ENCODE measurements at regions not wholly inside any gene's neighbourhood (a gene's known extent, or its start where the extent isn't known, plus 50 kb on each side); places are given as distances from the start of the nearest gene placed in this dataset.

DNA sequence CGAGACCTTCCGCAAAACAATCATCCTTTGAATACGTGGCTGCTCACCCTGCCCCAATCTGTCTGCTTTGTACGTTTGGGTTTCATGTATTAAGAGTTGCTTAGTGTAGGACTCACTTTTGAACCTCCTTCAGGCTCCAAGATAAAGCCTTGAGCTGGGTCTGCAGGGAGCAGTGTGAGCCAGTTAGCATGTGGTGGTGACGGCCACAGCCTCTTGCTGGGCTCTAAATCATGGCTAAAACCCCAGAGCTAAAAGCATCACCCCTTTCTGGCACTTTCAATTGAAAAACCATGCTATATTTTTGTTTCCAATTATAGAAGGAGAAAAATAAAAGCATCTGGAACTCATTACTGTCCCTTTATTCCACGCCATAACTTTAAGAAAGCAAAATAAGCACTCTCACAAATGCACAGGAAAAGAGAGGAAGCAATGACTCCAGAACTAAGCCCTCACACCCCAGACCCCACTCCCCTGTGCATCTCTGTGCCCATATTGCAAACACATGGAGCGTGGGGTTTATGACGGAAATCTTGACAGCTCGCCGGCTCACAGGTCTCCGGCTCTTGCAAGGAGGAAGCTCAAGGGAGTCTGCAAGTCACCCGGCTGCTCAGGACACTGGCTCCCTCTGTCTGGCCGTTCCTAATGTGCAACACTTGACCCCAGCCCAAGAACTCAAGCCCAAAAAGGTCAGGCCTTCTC is 135.5 kb downstream of the MIS18A start:
- H3K9me3 Mint-ChIP-seq, result no peaks in the 10 kb centered on the region
- H3K4me3 Mint-ChIP-seq, result no peak overlapping the region
- H3K27me3 ChIP-seq (ENCODE audit: control insufficient read depth, insufficient read depth, low read length), result no peaks in the 10 kb centered on the region
- H3K36me3 Mint-ChIP-seq, result no peaks in the 10 kb centered on the region
- TF ChIP-seq, protein P1, sequence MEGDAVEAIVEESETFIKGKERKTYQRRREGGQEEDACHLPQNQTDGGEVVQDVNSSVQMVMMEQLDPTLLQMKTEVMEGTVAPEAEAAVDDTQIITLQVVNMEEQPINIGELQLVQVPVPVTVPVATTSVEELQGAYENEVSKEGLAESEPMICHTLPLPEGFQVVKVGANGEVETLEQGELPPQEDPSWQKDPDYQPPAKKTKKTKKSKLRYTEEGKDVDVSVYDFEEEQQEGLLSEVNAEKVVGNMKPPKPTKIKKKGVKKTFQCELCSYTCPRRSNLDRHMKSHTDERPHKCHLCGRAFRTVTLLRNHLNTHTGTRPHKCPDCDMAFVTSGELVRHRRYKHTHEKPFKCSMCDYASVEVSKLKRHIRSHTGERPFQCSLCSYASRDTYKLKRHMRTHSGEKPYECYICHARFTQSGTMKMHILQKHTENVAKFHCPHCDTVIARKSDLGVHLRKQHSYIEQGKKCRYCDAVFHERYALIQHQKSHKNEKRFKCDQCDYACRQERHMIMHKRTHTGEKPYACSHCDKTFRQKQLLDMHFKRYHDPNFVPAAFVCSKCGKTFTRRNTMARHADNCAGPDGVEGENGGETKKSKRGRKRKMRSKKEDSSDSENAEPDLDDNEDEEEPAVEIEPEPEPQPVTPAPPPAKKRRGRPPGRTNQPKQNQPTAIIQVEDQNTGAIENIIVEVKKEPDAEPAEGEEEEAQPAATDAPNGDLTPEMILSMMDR (IDR thresholded peaks at IDR 0.05), result no peak
- H3K9me3 ChIP-seq (ENCODE audit: control insufficient read depth, insufficient read depth, low read length), result no peaks in the 10 kb centered on the region
- 58% methylated on average over 13 of the region's 13 CpGs for WGBS (ENCODE audit: insufficient coverage)
- no peak overlapping the region for H3K27ac Mint-ChIP-seq
- no peaks in the 10 kb centered on the region for H3K4me1 ChIP-seq (ENCODE audit: control insufficient read depth, insufficient read depth, low read length)
- H3K4me1 Mint-ChIP-seq, result no peaks in the 10 kb centered on the region
- no peaks in the 10 kb centered on the region for H3K36me3 ChIP-seq (ENCODE audit: control insufficient read depth, insufficient read depth, low read length)
- no peak for ATAC-seq
- peaks cover 10 to 17% of the 10 kb centered on the region in 2 donors for H3K27me3 Mint-ChIP-seq (ENCODE audit: low read depth in 2 of 2)
- no peak overlapping the region for H3K4me3 ChIP-seq (ENCODE audit: low read length)
- H3K27ac ChIP-seq (ENCODE audit: low read length), result no peak overlapping the region
- DNase-seq, result no peak
- intact Hi-C loops (cut with micrococcal nuclease), result no loop called here

DNA sequence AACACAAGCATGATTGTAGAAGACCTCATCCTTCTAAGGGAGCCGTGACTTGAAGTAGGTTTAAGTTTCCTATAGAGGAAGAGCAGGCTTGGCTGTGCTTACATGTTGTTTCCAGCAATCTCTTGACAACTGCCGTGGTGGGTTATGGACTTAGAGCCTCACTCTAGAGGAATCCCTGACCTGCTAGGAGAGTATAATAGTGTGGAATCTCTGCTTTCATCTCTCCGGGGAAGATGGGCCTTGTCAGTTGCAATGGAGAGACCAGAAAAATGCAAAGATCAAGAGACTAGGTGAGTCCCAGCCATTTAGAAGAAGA is 137.6 kb downstream of the MIS18A start:
- intact Hi-C loops (cut with micrococcal nuclease), result no loop called here
- no peak overlapping the region for H3K4me3 ChIP-seq (ENCODE audit: low read length)
- no peak overlapping the region for H3K4me3 Mint-ChIP-seq
- no peak for DNase-seq
- no peaks in the 10 kb centered on the region for H3K4me1 Mint-ChIP-seq
- H3K27me3 ChIP-seq (ENCODE audit: control insufficient read depth, insufficient read depth, low read length), result no peaks in the 10 kb centered on the region
- peaks cover 9% of the 10 kb centered on the region in 2 donors for H3K27me3 Mint-ChIP-seq (ENCODE audit: low read depth in 2 of 2)
- no peak overlapping the region for H3K27ac ChIP-seq (ENCODE audit: low read length)
- H3K9me3 Mint-ChIP-seq, result no peaks in the 10 kb centered on the region
- no peaks in the 10 kb centered on the region for H3K36me3 Mint-ChIP-seq
- WGBS (ENCODE audit: insufficient coverage), result 92% methylated on average over 3 of the region's 3 CpGs
- no peak for ATAC-seq
- TF ChIP-seq, protein P1 (IDR thresholded peaks at IDR 0.05), result no peak
- no peaks in the 10 kb centered on the region for H3K4me1 ChIP-seq (ENCODE audit: control insufficient read depth, insufficient read depth, low read length)
- no peaks in the 10 kb centered on the region for H3K9me3 ChIP-seq (ENCODE audit: control insufficient read depth, insufficient read depth, low read length)
- no peak overlapping the region for H3K27ac Mint-ChIP-seq
- no peaks in the 10 kb centered on the region for H3K36me3 ChIP-seq (ENCODE audit: control insufficient read depth, insufficient read depth, low read length)

DNA sequence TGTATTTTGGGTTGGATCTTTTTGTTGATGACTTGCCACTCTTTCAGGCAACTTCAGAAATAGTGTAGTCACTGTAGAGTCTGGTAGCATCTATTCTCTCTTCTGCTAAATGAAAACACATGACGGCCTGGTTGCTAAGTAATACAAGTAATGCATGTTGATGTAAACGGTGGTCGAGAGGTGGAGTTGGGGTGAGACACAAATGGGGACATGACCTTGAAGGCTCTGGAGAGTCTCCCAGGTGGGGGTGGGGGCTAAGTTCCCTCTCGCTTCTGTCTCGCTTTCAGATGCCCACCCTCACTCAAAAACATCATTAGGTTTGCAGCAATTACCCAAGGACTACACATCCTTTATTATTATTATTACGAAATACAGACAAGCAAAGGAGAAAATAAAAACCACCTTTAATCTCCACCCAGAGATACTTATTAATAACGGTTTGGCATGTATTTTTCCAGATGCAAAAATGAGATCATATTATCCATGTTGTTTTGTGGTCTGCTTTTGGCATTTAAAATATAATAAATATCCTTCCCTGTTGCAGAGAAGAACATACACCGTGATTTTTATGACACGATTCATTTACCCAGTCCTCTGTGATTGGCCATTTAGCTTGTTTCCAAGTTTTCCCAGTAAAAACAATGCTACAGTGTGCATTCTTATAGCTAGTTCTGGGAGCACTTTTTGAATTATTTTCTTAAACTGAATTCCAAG is 138.1 kb downstream of the MIS18A start:
- intact Hi-C loops (cut with micrococcal nuclease), result no loop called here
- Mint-ChIP-seq H3K4me1 (no peaks in the 10 kb centered on the region), H3K9me3 (no peaks in the 10 kb centered on the region), H3K4me3 (no peak overlapping the region), H3K27me3 (ENCODE audit: low read depth in 2 of 2) (peaks cover 9% of the 10 kb centered on the region in 2 donors), H3K36me3 (no peaks in the 10 kb centered on the region), H3K27ac (no peak overlapping the region)
- Histone ChIP-seq H3K27ac (ENCODE audit: low read length) (no peak overlapping the region), H3K4me3 (ENCODE audit: low read length) (no peak overlapping the region), H3K4me1 (ENCODE audit: control insufficient read depth, insufficient read depth, low read length) (no peaks in the 10 kb centered on the region), H3K9me3 (ENCODE audit: control insufficient read depth, insufficient read depth, low read length) (no peaks in the 10 kb centered on the region), H3K36me3 (ENCODE audit: control insufficient read depth, insufficient read depth, low read length) (no peaks in the 10 kb centered on the region), H3K27me3 (ENCODE audit: control insufficient read depth, insufficient read depth, low read length) (no peaks in the 10 kb centered on the region)
- ATAC-seq, result no peak
- DNase-seq, result no peak
- 80% methylated on average over 8 of the region's 9 CpGs for WGBS (ENCODE audit: insufficient coverage)
- TF ChIP-seq, protein P1 (IDR thresholded peaks at IDR 0.05), result no peak

All from natural killer cell (primary cell).